GM12874 (cell line): ENCODE measurements at regions not wholly inside any gene's neighbourhood (a gene's known extent, or its start where the extent isn't known, plus 50 kb on each side); places are given as distances from the start of the nearest gene placed in this dataset.

Experiments used
- TF ChIP-seq, protein P1 (sequence below): IDR thresholded peaks from 2 replicates; pipeline ENCODE4 v1.5.1; 2011; ENCODE audit warnings: low read depth, mild to moderate bottlenecking, control low read depth, low read length, moderate library complexity; ENCODE audit not compliant: insufficient read depth

DNA sequence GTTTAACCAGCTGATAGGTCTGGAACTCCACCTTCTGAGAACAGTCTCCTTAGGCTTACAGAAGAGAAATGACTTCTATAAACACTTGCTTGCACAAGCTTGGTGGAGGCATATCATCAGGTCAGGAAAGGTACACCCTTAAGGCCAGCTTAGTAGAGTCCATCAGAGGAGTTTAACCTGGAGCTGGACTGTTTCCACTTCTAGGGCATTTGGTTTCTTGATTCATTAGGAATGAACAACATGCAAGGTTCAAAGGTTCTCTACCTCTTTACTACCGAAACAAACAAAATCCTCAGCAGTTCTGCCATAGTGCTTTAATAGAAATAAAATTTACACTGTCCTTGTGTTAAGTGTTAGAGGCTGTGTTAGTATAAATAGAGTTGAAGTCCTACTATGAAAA is 171.4 kb upstream of the NPY2R start:
- TF ChIP-seq, protein P1, sequence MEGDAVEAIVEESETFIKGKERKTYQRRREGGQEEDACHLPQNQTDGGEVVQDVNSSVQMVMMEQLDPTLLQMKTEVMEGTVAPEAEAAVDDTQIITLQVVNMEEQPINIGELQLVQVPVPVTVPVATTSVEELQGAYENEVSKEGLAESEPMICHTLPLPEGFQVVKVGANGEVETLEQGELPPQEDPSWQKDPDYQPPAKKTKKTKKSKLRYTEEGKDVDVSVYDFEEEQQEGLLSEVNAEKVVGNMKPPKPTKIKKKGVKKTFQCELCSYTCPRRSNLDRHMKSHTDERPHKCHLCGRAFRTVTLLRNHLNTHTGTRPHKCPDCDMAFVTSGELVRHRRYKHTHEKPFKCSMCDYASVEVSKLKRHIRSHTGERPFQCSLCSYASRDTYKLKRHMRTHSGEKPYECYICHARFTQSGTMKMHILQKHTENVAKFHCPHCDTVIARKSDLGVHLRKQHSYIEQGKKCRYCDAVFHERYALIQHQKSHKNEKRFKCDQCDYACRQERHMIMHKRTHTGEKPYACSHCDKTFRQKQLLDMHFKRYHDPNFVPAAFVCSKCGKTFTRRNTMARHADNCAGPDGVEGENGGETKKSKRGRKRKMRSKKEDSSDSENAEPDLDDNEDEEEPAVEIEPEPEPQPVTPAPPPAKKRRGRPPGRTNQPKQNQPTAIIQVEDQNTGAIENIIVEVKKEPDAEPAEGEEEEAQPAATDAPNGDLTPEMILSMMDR: no peak

DNA sequence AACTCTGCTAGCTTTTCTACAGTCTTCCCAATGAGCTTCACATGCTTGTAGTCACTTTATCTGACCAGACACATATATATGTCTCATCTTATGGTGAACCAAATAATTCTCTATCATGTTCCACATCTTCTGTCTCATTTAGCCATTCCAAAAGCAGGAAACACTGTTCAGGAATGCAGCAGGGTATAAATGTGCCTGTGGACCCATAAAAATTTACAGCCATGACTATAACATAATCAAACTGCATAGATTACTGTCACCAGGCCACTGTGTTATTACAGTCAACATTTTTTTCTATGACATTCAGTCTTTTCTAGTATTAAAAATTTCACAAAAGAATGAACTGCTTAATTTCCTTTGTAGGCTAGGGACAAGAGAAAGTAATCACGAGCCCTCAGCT is 170.0 kb upstream of the NPY2R start:
- TF ChIP-seq, protein P1: no peak

DNA sequence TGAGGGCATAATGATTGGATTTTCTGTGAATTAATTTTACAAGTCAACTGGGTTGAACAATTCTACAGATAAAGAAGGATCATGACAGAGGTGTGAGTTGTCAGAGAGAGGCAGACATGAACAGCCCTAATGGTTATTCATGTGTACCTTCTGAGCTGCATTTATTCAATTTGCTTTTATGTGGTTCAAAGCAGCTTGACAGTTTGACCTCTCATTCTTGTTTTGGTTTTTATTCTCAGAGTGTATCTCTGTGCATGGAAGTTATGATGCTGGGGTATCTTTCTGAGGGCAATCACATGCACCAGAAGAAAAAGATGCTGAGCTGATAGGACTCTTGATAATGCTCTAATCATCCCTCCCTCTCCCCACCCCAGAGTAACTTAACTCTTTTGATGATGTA is 169.3 kb upstream of the NPY2R start:
- TF ChIP-seq, protein P1: no peak

DNA sequence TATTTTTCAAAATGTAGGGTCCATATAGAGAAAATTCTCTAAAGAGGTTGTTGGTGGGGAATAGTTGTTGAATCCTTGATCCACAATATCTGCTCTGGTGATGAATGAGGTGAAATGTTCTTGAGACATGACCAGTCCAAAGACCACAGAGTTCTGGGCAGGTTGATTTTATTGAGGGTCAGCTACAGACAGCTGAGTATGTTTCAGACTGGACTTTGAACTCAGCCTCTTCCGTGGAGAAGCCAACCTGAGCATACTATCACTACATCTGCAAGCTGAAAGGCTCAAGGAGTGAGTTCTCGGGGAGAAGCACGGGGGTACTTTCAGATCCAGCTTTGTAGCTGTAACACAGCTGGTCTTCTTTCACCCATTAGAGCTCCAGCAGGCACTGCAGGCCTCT is 168.4 kb upstream of the NPY2R start:
- TF ChIP-seq, protein P1: no peak

DNA sequence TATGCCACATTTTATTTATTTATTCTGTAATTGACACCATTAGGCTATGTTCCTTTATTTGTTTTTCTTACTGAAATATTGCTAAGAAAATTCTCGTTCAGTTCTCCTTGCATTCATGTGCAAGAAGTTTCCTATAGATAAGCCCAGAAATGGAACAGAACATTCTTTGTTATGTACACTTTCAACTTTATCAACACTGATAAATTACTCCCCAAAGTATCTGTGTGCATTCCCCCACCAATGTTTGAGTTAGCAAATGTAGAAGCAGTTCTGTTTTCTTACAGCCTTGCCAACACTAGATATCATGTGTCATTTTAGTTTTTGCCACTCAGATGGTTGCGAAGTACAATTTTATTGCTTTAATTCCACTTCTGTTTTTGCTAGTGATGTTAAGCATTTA is 166.4 kb upstream of the NPY2R start:
- TF ChIP-seq, protein P1: no peak

DNA sequence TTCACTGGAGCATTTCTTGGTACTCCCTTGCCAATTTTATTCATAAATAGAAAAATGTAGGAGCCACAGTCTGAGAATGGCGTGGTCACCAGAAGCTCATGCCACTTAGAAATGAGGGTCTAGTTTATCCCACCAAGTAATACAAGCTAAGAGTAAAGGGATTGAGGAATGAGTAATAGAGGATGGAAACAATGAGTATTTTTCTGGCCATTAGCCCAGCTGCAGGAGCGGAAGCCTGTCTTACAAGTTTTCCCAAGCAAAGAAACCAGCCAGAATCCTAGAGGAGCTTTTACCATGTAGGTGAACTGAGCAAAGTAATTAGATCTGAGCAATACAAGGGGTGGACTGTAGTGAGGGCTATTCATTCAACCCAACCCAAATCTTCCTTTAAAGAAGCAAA is 160.7 kb upstream of the NPY2R start:
- TF ChIP-seq, protein P1: no peak

DNA sequence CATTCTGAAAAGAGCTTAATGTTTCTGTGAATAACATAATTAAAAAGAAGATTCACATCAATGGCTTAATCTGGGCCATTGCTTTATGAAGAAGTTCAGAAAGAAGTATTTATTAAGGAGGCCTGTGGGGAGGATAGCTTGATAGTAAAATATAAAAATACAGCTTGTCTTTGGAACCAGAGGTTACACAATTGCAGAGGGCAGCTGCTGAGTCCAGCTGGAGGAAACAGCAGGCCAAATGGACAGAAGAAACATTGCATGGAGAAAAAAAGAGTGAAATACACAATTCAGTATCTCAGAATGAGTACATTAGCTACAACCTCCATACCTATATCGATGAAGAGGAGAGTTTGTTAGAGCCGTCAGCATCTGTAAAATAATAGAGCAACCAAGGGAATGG is 148.0 kb upstream of the NPY2R start:
- TF ChIP-seq, protein P1: no peak

DNA sequence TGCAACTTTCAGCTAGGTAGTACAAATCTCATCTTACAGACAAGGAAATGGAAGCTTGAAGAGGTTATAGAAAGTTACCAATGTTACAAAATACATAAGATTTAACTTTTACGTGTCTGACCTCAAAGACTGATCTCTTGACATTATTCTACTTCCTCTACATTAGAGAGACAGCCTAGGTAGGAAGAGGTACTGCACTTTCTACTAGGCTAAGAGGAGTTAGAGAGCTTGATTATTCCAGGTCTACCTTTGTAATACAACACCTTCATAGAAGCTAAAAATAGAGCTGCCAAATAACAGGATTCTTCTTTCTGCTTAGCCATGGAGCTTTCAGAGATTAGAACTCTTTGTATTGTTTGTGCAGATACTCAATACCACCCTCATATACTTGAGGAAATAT is 147.6 kb upstream of the NPY2R start:
- TF ChIP-seq, protein P1: no peak
